GM21423 (cell line): ENCODE measurements at regions not wholly inside any gene's neighbourhood (a gene's known extent, or its start where the extent isn't known, plus 50 kb on each side); places are given as distances from the start of the nearest gene placed in this dataset.

Experiments
- ATAC-seq: cut with Tn5 transposase; IDR thresholded peaks from one replicate; pipeline ENCODE4 v1.9.1; 2021; ENCODE audit warnings: mild to moderate bottlenecking, moderate library complexity; ENCODE audit not compliant: unreplicated experiment

DNA sequence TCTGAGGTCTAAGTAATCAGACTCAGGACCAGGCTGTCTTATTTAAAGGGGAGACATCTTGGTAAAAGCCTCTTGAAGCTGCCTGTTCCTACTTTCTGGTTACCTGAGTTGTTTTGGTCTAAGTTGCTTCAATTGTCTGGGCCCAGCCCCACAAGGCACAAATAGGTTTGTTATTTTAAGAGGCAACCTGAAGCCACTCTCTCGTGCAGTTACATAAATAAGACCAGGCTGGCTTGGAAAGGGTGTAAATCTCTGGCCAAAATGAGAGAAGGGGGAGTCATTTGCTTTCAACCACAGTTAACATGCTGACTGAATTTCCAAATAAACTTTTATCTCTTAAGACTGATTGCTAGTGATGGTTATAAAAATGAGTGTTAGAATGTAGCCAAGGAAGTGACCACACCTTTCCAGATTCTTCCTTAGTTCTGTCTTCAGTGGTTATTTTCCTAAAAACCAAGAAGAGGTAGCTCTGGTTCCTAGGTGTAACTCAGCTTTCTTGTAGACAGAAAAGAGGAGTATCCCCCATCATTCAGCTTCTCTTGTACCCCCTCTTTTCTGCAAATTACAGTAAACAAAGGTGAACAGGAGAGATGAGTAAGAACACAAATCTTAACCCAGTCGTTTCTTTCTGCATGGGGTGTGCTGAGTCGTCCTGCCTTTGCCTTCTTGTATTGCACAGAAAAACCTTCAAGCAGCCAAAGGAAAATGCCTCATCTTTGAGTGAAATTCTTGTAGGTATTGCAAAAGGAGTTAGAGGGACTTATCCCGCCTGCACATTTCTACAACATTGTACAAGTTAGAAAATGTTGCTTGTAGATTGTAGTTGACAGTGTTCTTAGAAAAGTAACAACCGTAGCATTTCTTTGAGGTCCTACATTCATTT is 161.5 kb upstream of the NT5C1B start:
- ATAC-seq, result no peak

DNA sequence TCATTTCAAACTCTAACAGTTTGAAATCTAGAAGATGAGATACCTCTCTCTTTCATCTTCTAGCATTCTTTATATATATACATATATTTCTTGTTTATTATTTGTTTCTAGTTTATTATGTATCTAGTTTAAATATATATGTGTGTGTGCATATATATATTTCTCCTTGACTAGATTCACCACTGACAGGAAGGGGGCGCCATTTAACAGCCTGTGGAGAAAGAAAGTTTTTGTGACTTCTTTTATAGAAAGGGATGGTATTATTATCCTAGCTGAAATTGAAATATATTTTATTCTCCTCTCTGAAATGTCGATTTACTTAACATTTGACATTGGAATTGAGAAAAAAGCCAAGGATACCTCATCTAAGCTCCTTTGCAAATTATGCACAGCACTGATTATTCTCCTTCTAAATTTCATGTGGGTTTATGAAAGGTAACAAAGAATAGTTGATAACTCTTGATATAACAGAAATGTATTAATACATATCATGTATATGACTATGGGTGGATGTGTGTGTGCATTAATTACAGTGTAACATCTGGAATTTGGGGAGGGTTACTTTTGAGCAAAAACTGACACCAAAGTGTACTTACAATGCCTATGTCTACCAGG is 160.7 kb upstream of the NT5C1B start:
- ATAC-seq, result no peak

DNA sequence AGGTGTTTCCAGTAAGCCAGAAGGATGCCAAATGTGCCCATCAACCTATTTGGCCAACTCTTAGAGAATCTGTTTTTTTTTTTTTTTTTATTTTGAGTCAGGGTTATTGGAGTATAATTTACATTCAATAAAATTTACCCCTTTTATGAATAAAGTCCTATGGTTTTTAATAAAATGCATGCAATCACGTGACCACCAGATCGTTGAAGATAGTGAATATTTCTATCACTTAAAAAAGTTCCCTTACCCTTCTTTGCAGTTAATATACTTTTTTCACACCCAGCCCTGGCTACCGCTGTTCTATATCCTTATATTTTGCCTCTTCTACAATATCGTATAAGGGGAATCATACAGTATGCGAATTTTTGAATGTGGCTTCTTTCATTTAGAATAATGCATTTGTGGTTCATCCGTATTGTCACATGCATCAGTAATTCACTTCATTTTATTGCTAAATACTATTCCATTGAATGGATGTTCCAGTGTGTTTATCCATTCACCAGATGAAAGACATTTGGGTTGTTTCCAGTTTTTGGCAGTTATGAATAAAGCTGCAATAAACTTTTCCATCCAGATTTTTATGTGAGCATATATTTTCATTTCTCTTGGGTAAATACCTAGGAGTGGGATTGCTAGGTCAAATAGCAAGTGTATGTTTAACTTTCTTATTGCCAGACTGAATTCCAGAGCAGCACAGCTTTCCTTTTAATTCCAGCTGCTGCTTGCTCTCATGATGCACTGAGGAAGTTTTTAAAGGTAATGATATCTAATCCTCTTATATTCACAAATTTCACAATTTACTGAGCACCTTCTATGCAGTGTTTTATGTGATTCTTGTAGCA is 156.3 kb upstream of the NT5C1B start:
- ATAC-seq, result no peak

DNA sequence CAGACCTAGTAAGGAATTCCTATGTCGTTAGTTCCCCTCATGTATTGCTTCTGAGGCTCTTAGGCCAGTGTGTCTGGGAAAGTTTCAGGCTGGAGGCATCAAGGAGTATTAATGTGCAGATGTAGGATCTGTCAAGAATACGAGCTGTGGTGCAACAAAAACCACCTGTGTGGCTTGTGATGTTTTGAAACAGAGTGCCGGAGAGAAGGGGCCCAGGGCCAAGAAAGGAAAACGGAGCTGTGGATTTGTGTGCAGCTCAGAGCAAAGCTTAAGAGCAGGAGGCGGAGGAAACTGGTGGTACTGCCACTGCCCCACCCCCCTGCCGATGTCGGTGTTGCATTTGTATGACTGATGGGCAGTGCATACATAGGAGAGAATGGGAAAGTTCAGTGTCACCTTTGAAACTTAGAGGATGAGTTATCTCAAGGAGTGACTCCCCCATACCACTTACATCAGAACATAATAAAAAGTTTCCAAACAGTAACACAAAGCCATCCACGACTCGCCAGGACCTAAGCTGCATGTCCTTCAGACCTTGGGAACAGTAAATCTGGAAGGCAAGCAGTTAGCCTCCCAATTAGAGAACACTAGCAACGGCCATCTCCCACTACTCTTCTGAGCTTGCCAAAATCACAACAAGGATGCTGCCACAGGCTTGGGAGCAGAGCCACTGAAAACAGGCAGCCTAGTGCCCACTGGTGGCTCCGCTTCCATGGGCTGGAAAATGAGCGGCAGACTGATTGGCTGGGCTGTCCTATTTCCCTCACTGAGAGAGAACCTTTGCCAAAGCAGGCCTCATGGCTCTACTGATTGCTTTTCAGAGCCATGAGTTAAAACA is 152.7 kb upstream of the NT5C1B start:
- ATAC-seq, result no peak

DNA sequence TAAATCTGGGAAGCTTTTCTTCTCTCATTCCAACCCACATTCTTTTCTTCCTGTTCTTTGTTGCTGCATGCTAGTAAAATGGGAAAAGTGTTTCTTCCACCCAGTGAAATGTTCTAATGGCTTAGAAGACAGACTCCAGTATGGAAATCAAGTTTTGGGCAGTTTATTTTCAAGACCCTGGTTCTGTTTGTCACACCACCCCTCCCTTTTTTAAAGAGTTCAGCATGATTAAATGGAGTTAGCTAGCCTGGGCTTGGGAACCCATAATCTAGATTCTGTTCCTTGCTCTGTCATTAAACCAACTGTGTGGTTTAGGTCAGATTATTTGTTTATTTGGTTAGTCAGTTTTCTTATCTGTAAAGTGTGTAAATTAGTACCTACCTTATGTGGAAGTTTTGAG is 151.8 kb upstream of the NT5C1B start:
- ATAC-seq, result no peak

DNA sequence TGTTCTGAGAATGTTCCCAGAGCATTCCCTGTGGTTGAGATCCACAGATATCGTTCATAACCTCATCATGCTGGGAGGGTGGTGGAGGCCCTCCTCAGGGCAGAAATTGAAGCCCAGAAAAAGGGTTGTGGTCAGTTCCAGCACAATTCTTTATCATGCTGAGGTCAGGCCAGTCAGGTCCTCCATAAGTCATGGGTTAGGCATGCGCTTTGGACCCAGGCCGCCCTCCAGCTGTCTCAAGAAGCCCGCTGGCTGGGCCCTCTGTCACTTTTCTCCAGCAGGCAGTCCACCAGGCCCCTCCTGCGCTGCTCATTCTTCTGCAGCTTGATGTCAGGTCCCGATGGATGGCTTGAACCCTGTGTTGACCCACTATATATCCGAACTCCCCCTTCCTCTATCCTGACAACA is 151.1 kb upstream of the NT5C1B start:
- ATAC-seq, result no peak

DNA sequence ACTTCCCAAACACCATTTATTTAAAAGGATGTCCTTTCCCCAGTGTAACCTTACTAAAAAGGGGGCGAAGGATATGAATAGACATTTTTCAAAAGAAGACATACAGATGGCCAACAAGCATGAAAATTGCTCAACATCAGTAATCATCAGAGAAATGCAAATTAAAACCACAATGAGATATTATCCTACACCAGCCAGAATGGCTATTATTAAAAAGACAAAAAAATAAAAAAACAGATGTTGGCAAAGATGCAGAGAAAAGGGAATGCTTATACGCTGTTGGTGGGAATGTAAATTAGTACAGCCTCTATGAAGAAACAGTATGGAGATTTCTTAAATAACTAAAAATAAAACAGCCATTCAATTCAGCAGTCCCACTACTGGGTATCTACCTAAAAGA is 142.3 kb upstream of the NT5C1B start:
- ATAC-seq, result no peak

DNA sequence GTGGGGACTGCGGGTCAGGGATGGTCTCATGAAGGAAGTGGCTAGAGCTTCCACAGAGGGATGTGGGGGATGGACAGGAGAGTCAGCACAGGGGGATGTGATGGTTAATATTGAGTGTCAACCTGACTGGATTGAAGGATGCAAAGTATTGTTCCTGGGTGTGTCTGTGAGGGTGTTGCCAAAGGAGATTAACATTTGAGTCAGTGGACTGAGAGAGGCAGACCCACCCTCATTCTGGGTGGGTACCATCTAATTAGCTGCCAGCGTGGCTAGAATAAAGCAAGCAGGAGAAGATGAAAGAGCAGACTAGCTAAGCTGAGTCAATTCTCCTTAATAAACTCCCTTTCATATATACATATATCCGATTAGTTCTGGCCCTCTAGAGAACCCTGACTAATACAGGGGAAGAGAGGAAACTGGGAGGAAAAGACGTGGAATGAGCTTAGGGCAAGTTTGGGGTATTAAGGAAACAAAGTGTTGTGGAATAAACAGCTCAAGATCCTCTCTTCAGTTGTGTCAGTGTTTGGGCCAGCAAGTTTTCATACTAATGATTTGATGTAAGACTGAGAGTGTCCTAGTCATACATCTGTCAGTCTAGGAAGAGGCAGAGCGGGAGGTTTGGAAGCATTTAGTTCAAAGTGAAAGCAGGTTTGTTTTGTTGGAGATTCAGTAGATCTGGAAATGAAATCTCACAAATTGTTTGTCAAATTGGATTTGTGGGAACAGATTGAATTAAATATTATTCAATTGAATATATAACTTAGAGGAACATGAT is 135.2 kb upstream of the NT5C1B start:
- ATAC-seq, result no peak

DNA sequence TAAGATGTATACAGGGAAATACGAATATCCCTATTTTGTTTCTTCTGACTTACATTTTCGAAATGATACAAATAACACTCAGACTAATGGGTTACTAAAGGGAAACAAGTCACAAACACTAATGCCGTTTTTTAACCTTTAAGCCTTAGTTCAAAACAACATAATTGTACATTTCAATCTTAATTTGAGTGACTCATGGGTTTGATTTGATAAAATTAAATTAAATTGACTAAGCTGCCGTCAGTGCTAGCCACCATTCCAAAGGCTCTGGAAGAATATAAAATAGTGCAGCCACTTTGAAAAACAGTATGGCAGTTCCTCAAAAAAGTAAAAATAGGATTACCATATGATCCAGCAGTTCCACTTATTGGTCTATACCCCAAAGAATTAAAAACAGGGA is 133.8 kb upstream of the NT5C1B start:
- no peak for ATAC-seq

DNA sequence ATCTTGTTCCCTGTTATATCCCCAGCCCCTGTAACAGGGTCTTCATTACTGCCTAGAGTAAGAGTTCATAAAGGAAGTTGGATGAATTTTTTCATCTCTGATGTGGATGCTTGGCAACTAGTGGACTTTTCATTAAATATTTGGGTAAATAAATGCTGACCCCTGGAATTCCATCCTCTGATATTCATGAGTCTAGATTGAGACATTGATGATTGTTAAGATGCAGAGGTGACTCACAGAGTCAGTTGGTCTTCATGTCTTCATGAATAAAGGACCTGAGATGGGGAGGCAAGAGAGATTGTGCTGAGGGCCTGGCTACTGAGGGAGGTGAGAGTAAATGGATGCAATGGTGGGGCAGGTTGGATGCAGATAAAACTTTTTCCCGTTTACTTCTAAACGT is 132.7 kb upstream of the NT5C1B start:
- ATAC-seq, result no peak

DNA sequence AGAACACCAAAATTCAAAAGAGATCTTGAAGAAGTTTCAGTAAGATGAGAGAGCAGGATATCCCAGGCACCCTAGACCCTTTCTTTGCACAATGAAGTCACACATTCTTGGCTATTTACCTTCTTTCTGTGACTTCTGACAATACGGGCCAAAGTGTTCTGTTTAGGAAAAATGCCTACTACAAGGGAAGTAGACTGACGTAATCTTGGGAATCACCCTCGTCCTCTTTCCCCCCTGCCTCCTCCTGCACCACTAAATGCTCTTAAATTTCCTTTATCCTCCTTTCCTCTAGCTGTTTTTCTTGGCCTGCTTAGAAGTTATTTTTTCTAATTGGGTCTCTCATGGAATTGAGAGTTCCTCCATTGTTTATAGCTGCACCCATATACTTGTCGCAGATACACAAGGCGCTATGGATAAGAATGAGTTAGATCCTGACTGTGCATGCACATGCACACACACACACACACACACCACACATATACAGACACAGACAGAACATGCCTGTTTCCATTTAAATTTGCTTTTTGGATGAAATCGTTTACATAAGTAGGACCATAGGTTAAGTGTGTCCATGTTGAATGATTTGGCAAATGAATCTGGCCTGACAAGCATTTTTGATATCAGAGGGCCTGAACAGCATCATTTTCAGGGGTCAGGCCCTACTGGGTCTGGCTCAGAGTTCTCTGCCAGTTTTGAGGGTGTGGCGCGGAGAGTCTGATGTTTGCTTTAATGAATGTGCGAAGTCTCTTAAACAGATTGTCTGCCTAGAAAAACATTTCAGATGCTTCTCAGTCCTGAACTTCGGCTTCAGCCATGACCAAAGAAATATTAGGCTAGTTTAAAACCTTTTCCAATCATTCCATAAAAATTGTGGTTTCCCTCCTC is 131.9 kb upstream of the NT5C1B start:
- ATAC-seq, result no peak

DNA sequence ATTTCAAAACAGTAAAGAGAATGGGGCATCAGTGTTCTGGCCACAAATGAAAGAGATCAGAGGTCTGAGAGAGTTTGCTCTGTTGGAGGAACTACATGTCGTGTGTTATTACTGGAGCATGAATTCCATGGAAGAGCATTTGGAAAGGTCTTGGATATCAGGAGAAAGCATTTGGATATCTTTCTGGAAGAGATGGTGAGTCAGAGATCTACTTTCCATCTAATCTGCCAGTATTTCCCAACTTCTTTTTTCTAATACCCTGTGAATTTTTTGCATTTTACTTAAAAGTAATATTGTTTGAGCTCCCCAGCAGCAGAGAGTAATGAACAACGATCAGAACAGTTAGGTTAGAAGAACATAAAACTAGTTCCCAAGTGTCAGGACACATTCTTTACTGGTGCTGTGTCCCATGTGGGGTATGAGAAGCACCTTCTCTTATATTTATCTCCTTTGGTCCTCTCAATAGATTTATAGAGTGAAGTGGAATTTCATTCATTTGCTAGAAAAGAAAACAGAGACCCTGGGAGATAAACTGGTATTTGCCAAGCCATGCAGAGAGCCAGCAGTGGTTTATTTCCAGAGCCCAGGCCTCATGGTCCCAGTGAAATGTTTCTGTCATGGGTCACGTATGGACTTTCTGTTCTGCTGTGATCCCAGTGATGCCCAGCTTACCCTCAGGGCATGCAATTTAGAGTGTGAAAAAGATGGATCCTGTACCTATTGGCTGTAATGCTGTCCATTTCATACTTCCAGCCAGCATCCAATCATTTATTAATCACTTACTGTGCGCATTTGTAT is 130.8 kb upstream of the NT5C1B start:
- no peak for ATAC-seq

DNA sequence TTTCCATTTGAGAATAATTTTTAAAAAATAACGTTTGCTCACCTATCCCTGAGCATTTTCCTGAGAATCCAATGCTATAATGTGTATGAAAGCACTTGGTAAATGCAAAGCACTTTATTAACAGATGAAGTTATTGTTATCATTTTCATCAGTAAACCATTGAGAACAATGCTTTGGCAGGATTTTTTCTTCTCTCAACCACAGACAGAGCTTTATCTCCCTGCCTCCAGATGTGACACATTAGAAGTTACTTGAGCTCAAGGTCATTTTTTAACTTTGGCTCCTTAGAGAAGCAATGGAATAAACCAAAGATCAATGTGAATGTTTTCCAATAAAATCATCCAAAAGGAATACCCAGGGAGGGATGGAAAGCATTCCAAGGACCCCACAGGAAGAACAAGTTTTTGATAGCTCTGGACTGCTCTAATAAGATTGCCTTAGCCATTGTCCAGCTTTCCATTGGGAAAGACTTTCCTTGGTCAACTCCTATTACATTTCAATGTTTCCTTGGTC is 118.9 kb upstream of the NT5C1B start:
- ATAC-seq, result no peak

DNA sequence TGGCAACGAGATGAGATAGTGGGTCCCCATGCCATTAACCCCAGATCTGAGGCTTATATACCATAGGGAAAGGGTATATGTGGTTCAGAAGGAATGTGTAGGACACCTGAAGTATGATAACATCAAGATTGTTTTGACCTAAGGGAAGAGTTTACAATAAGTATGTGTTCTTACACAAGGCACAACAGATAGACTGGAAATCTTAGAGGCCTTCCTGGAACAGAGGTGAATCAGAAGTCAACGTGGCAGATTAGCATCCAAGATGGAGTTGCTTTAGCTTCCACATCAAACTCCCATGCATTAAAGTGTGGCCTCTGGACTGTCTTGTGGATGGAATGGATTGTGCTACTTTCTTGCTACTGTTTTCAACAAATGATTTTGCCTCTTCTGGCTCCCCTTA is 116.6 kb upstream of the NT5C1B start:
- no peak for ATAC-seq

DNA sequence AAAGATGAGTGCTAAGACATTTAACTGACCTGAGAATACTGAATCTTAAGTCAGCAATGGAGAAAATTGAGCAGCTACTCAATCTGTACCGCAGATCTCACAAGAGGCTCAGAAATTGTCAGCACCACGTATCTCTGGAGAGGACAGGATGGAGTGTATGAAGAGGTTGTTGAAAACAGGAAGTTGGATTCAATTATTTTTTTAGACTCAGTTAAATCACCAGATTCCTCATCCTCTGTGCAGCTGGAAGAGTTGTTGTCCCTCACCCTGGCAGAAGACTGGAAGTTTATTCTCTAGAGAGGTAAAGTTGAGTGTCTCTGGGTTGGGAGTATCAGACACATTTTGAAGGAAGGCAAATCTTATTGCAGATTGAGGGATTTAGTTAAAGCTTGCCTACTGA is 114.9 kb upstream of the NT5C1B start:
- no peak for ATAC-seq

DNA sequence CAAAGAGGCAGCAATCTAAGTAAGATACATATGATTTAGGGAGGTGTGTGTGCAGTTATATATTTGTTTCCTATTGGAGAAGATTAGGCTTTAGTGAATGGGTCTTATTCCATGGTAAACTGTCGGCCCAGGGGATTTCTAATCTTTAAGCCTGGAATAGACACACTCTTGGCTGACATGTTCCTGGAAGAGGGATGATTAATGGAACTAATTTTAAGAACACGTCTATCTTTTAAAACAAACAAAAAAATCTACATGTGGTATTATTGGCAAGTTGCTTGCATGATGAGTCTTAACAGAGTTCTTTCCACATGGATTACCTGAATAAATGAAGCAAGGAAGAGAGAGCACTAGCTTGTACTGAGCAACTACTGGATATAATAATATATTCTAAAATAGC is 114.2 kb upstream of the NT5C1B start:
- ATAC-seq, result no peak

DNA sequence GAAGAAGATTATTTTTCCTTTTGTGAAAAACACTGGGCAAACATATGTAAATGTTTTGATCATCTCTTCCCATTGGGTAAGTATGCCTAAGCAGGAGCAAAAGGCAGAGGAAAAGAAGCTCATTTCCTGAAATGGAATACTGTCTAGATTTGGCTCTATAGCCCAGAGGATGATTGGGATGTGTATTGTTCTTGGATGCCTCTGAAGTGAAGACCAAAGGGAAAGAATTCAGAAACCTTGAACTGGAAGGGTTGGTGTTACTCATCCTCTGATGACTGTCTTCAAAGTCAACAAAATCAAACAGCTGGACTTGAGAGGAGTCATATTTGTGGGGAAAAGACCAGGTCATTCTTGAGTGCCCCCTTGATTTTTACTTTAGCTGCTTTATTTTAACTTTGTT is 112.6 kb upstream of the NT5C1B start:
- ATAC-seq, result no peak

DNA sequence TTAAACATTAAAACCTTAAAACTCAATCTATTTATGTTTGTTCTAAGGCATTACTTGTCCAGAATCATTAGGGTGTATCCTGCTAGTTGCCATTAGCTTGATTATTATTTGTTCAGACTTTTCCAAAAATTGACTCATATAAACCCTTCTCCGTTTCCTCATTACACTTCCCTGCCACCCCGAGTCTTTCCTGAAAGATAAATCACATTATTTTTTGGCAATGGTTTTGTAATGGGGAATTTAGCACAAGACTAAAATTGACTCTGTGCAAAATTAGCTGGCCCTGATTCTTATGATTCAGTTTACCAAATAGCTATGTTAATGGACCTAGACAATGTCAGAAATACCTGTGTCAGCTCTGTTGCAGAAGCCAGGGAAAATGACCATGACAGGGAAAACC is 112.2 kb upstream of the NT5C1B start:
- ATAC-seq, result no peak
